Esophagus squamous epithelium (tissue), 4 donors: ENCODE measurements at regions not wholly inside any gene's neighbourhood (a gene's known extent, or its start where the extent isn't known, plus 50 kb on each side); places are given as distances from the start of the nearest gene placed in this dataset.

ENCODE experiments used
- CTCF ChIP-seq, 6 experiments: fragments of 450-650 bp in 4 of 6; fragments of 200-600 bp in 2 of 6; sonication (generic) in 2 of 6; IDR thresholded peaks; one replicate each; pipeline ENCODE4 v1.5.1; 2016 to 2019; ENCODE audit warnings: antibody characterized with exemption in 6 of 6, mild to moderate bottlenecking in 4 of 6, moderate library complexity in 4 of 6
- POLR2A ChIP-seq, 4 donors: fragments of 450-650 bp; IDR thresholded peaks; one replicate each; pipeline ENCODE4 v1.6.1; 2017; ENCODE audit warnings: antibody characterized with exemption in 4 of 4, mild to moderate bottlenecking in 4 of 4, moderate library complexity in 3 of 4

- TF ChIP-seq CTCF (IDR thresholded peaks at IDR 0.05) (no peak), POLR2A (IDR thresholded peaks at IDR 0.05) (no peak)
Observed at GRCh38 chr7:52129278-52129677, 812.7 kb upstream of the COBL start.
